ENCODE measurements at regions not wholly inside any gene's neighbourhood (a gene's known extent, or its start where the extent isn't known, plus 50 kb on each side); places are given as distances from the start of the nearest gene placed in this dataset.

GRCh38 chr1:194104247-194104844, 917.9 kb upstream of the B3GALT2 start:
- no peak for TF ChIP-seq POLR2A (IDR thresholded peaks at IDR 0.05; ENCODE audit: low read depth, low read length)
- TF ChIP-seq POLR2AphosphoS5 (IDR thresholded peaks at IDR 0.05; ENCODE audit: low read depth, low read length) = no peak
- TF ChIP-seq TAF1 (IDR thresholded peaks at IDR 0.05; ENCODE audit: low read depth, low read length) = no peak
- no peak for TF ChIP-seq SPI1 (IDR thresholded peaks at IDR 0.05; ENCODE audit: low read depth, low read length)
- TF ChIP-seq POU2F2 (IDR thresholded peaks at IDR 0.05; ENCODE audit: low read depth, low read length) = no peak
- no peak for TF ChIP-seq PAX5 (IDR thresholded peaks at IDR 0.05; ENCODE audit: insufficient read depth, low read length, severe bottlenecking)
